ENCODE measurements at regions not wholly inside any gene's neighbourhood (a gene's known extent, or its start where the extent isn't known, plus 50 kb on each side); places are given as distances from the start of the nearest gene placed in this dataset.

GRCh38 chr1:34371829-34372532 lies 195.3 kb downstream of the C1orf94 start:
- H3K4me3 ChIP-seq (replicated peaks in 1 of 2; ENCODE audit: low read depth in 1 of 2, low read length in 2 of 2) = no peak overlapping the region
- POLR2A ChIA-PET = no interaction called here
- H3K4me1 ChIP-seq (ENCODE audit: control insufficient read depth in 1 of 2, insufficient read depth in 2 of 2, low read length in 2 of 2) = no peaks in the 10 kb centered on the region
- no peaks in the 10 kb centered on the region for H3K79me2 ChIP-seq (ENCODE audit: insufficient read depth, low read length)
- H2AFZ ChIP-seq (ENCODE audit: low read depth, low read length, poor library complexity, severe bottlenecking) = no peak overlapping the region
- DNase-seq (ENCODE audit: low read depth, low spot score) (no peak), ATAC-seq (no peak)
- no peaks in the 10 kb centered on the region for H3K9me3 ChIP-seq (ENCODE audit: control insufficient read depth in 1 of 2, insufficient read depth in 1 of 2, low read depth in 1 of 2, low read length in 2 of 2)
- no peak overlapping the region for H3K9ac ChIP-seq (ENCODE audit: low read length)
- intact Hi-C loops (cut with micrococcal nuclease) = no loop called here
- no peaks in the 10 kb centered on the region for H3K9me2 ChIP-seq (ENCODE audit: insufficient read depth)
- no peaks in the 10 kb centered on the region for H4K20me1 ChIP-seq (ENCODE audit: insufficient read depth)
- H3K4me2 ChIP-seq (ENCODE audit: low read length) = no peak overlapping the region
- CTCF ChIA-PET = no interaction called here
- no TSS peak for BruUV-seq (replicated peaks)
- peaks cover 39% of the 10 kb centered on the region for H3K27me3 ChIP-seq (ENCODE audit: insufficient read depth, low read length)
- H3K36me3 ChIP-seq (ENCODE audit: control insufficient read depth in 1 of 2, insufficient read depth in 2 of 2, low read length in 2 of 2) = no peaks in the 10 kb centered on the region
- RAD21 ChIA-PET (ENCODE audit: low non-redundant PET in 1 of 2, low total read pairs in 2 of 2, uncharacterized antibody in 2 of 2, unreplicated experiment in 2 of 2) = no interaction called here
- TF ChIP-seq MAX (IDR thresholded peaks at IDR 0.05) (no peak), ZFX (IDR thresholded peaks at IDR 0.05) (no peak), ZBTB33 (IDR thresholded peaks at IDR 0.05; ENCODE audit: extremely low read depth, insufficient replicate concordance, low read length) (no peak), EGR1 (IDR thresholded peaks at IDR 0.05; ENCODE audit: low read depth) (no peak), ZNF274 (IDR thresholded peaks at IDR 0.05; ENCODE audit: low read depth, low read length) (no peak), ELF1 (IDR thresholded peaks at IDR 0.05; ENCODE audit: borderline replicate concordance, low read depth) (no peak), CTCF (IDR thresholded peaks at IDR 0.05 in 2 of 3, conservative IDR thresholded peaks at IDR 0.05 in 1 of 3; ENCODE audit: borderline replicate concordance in 1 of 3, insufficient read depth in 1 of 3, low read depth in 2 of 3, low read length in 2 of 3) (no peak), POLR2A (IDR thresholded peaks at IDR 0.05; ENCODE audit: borderline replicate concordance, extremely low read depth, insufficient read depth, insufficient read length) (no peak), SIN3A (IDR thresholded peaks at IDR 0.05; ENCODE audit: low read depth) (no peak), CEBPB (IDR thresholded peaks at IDR 0.05; ENCODE audit: low read depth) (no peak), SP1 (IDR thresholded peaks at IDR 0.05; ENCODE audit: low read depth) (no peak), POLR2AphosphoS5 (IDR thresholded peaks at IDR 0.05; ENCODE audit: low read depth, low read length) (no peak), JUND (IDR thresholded peaks at IDR 0.05) (no peak), CBX3 (IDR thresholded peaks at IDR 0.05; ENCODE audit: low read depth) (no peak), EZH2phosphoT487 (IDR thresholded peaks at IDR 0.05; ENCODE audit: borderline replicate concordance) (no peak), RAD21 (IDR thresholded peaks at IDR 0.05; ENCODE audit: low read depth) (no peak), REST (IDR thresholded peaks at IDR 0.05; ENCODE audit: low read depth) (no peak), EZH2 (IDR thresholded peaks at IDR 0.05) (no peak), YY1 (IDR thresholded peaks at IDR 0.05; ENCODE audit: extremely low read depth, insufficient replicate concordance, low read depth, low read length) (no peak), TCF7L2 (IDR thresholded peaks at IDR 0.05; ENCODE audit: borderline replicate concordance, extremely low read depth, insufficient read depth, insufficient read length) (no peak)
- no peak overlapping the region for H3K27ac ChIP-seq (ENCODE audit: low read depth, low read length)

All from HCT116 (cell line).